ENCODE measurements at regions not wholly inside any gene's neighbourhood (a gene's known extent, or its start where the extent isn't known, plus 50 kb on each side); places are given as distances from the start of the nearest gene placed in this dataset.

- TF ChIP-seq, protein P1, sequence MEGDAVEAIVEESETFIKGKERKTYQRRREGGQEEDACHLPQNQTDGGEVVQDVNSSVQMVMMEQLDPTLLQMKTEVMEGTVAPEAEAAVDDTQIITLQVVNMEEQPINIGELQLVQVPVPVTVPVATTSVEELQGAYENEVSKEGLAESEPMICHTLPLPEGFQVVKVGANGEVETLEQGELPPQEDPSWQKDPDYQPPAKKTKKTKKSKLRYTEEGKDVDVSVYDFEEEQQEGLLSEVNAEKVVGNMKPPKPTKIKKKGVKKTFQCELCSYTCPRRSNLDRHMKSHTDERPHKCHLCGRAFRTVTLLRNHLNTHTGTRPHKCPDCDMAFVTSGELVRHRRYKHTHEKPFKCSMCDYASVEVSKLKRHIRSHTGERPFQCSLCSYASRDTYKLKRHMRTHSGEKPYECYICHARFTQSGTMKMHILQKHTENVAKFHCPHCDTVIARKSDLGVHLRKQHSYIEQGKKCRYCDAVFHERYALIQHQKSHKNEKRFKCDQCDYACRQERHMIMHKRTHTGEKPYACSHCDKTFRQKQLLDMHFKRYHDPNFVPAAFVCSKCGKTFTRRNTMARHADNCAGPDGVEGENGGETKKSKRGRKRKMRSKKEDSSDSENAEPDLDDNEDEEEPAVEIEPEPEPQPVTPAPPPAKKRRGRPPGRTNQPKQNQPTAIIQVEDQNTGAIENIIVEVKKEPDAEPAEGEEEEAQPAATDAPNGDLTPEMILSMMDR (IDR thresholded peaks at IDR 0.05) = no peak
- TF ChIP-seq POLR2A (IDR thresholded peaks at IDR 0.05) (no peak), EP300 (IDR thresholded peaks at IDR 0.05) (no peak)
Measured at GRCh38 chr4:174435974-174436373, 86.3 kb downstream of the HPGD start.

All from tibial nerve (tissue), 4 donors.